B cell (primary cell): ENCODE measurements at regions not wholly inside any gene's neighbourhood (a gene's known extent, or its start where the extent isn't known, plus 50 kb on each side); places are given as distances from the start of the nearest gene placed in this dataset.
"Not testable (repeated sequence)": the region's sequence is repeated elsewhere in the genome, so short reads cannot be mapped to it uniquely, and the experiment has no call there.

Experiments
- ATAC-seq: fragments of 200-7000 bp; cut with Tn5 transposase; one replicate; pipeline ENCODE4 v1.10.0; 2021; ENCODE audit warnings: low read depth, mild to moderate bottlenecking, moderate number of reproducible peaks, moderate library complexity
- CTCF ChIA-PET: fragments of 350-600 bp; sonication (Branson Sonifier 250); formaldehyde crosslinking; loops from one replicate; lab custom pipeline; 2021; ENCODE audit warnings: antibody characterized with exemption, inconsistent platforms; lab: Charles Lee
- POLR2A ChIA-PET: fragments of 350-600 bp; sonication (Branson Sonifier 250); formaldehyde crosslinking; loops from one replicate; lab custom pipeline; 2021; ENCODE audit warnings: antibody characterized with exemption; lab: Charles Lee
- DNase-seq: peaks from one replicate; pipeline ENCODE4 v3.0.0; 2013
- H2AFZ ChIP-seq: 2 replicates; pipeline ENCODE4 v1.6.1; 2012; ENCODE audit warnings: mild to moderate bottlenecking, low read depth, low read length; ENCODE audit not compliant: insufficient read depth, poor library complexity, severe bottlenecking
- H3K27ac ChIP-seq, 2 donors: 1 replicate in 1 of 2; 2 replicates in 1 of 2; pipeline ENCODE4 v1.5.1; 2012 to 2013; ENCODE audit warnings: low read length in 2 of 2, mild to moderate bottlenecking in 2 of 2, moderate library complexity in 1 of 2
- H3K27me3 ChIP-seq, 4 experiments: fragments of 200-600 bp in 1 of 4; sonication (generic) in 1 of 4; replicated peaks in 1 of 4; 1 replicate in 2 of 4; 2 replicates in 2 of 4; pipeline versions ENCODE4 v1.6.1 to v1.7.0; 2013 to 2016; ENCODE audit warnings: low read length in 3 of 4, mild to moderate bottlenecking in 2 of 4, mixed read lengths in 1 of 4, moderate library complexity in 1 of 4; ENCODE audit not compliant: insufficient read depth in 4 of 4, control insufficient read depth in 3 of 4; ENCODE audit errors: control extremely low read depth in 1 of 4
- H3K36me3 ChIP-seq, 2 experiments: replicated peaks in 1 of 2; 1 replicate in 1 of 2; 2 replicates in 1 of 2; pipeline versions ENCODE4 v1.6.1 to v1.7.1; 2013; ENCODE audit warnings: low read length in 1 of 2; ENCODE audit not compliant: insufficient read depth in 2 of 2, control insufficient read depth in 1 of 2; ENCODE audit errors: control extremely low read depth in 1 of 2, extremely low read depth in 1 of 2
- H3K4me1 ChIP-seq, 2 donors: fragments of 200-600 bp in 1 of 2; sonication (generic) in 1 of 2; 1 replicate in 1 of 2; 2 replicates in 1 of 2; pipeline versions ENCODE4 v1.5.1 to v1.6.1; 2013 to 2017; ENCODE audit warnings: low read length in 2 of 2; ENCODE audit not compliant: control insufficient read depth in 2 of 2, insufficient read depth in 2 of 2
- H3K4me2 ChIP-seq: replicated peaks from 2 replicates; pipeline ENCODE3; 2012; ENCODE audit warnings: mild to moderate bottlenecking, low read depth, low read length; ENCODE audit not compliant: poor library complexity, severe bottlenecking
- H3K4me3 ChIP-seq, 5 experiments: fragments of 200-600 bp in 1 of 5; sonication (generic) in 1 of 5; 1 replicate in 3 of 5; 2 replicates in 2 of 5; pipeline versions ENCODE4 v1.5.1 to v1.7.0; 2011 to 2016; ENCODE audit warnings: low read length in 4 of 5, mild to moderate bottlenecking in 4 of 5, low read depth in 2 of 5, control low read depth in 1 of 5, moderate library complexity in 1 of 5; ENCODE audit not compliant: insufficient read depth in 1 of 5; ENCODE audit errors: control extremely low read depth in 1 of 5, extremely low read depth in 1 of 5
- H3K79me2 ChIP-seq: fragments of 200-600 bp; sonication (generic); one replicate; pipeline ENCODE4 v1.6.0; 2016; ENCODE audit warnings: low read length; ENCODE audit not compliant: control insufficient read depth, insufficient read depth
- H3K9ac ChIP-seq: fragments of 200-600 bp; sonication (generic); 2 replicates; pipeline ENCODE4 v1.6.1; 2017; ENCODE audit warnings: mild to moderate bottlenecking, low read length, moderate library complexity
- H3K9me3 ChIP-seq, 3 donors: one replicate each; pipeline versions ENCODE4 v1.6.1 to v1.7.1; 2013; ENCODE audit warnings: low read length in 2 of 3; ENCODE audit not compliant: control insufficient read depth in 2 of 3, insufficient read depth in 1 of 3; ENCODE audit errors: control extremely low read depth in 1 of 3
- H4K20me1 ChIP-seq: 2 replicates; pipeline ENCODE4 v1.6.0; 2012; ENCODE audit warnings: mild to moderate bottlenecking, low read length; ENCODE audit not compliant: insufficient read depth, control insufficient read depth, poor library complexity, severe bottlenecking
- H3K27ac Mint-ChIP-seq: one replicate; pipeline ENCODE4 v1.8.0; 2021; ENCODE audit warnings: mixed read lengths
- H3K27me3 Mint-ChIP-seq: one replicate; pipeline ENCODE4 v1.8.0; 2021; ENCODE audit warnings: mixed read lengths
- H3K4me1 Mint-ChIP-seq: one replicate; pipeline ENCODE4 v1.8.0; 2021; ENCODE audit warnings: mixed read lengths
- H3K4me3 Mint-ChIP-seq: one replicate; pipeline ENCODE4 v1.8.0; 2021; ENCODE audit warnings: mixed read lengths
- H3K9me3 Mint-ChIP-seq: one replicate; pipeline ENCODE4 v1.8.0; 2022; ENCODE audit warnings: mixed read lengths; ENCODE audit not compliant: insufficient read depth
- EZH2 ChIP-seq: IDR thresholded peaks from 2 replicates; pipeline ENCODE4 v1.6.1; 2012; ENCODE audit warnings: borderline replicate concordance, low read depth, mild to moderate bottlenecking, moderate library complexity, low read length; ENCODE audit not compliant: insufficient read depth, poor library complexity, severe bottlenecking
- WGBS: methylation state at CpG from one replicate; pipeline ENCODE4 v1.1.5; 2013; ENCODE audit warnings: missing lambda C conversion rate; ENCODE audit not compliant: insufficient coverage; 5-methylcytosine and 5-hydroxymethylcytosine counted together
- intact Hi-C: fragments of 100-400 bp; cut with micrococcal nuclease; formaldehyde crosslinking; loops from one replicate; pipeline ENCODE4 v1.10.0; 2022
- TF ChIP-seq, protein P1 (sequence below): fragments of 200-600 bp; IDR thresholded peaks from one replicate; pipeline ENCODE4 v1.8.0; 2022; ENCODE audit warnings: antibody characterized with exemption, mild to moderate bottlenecking

GRCh38 chr1:76700200-76700599, 167.1 kb upstream of the ST6GALNAC5 start:
- ATAC-seq, H3K4me1 Mint-ChIP-seq, H3K27ac Mint-ChIP-seq, H3K9me3 ChIP-seq, CTCF ChIA-PET, H3K4me3 Mint-ChIP-seq, H3K79me2 ChIP-seq, H3K27ac ChIP-seq, H3K9ac ChIP-seq, H3K27me3 ChIP-seq, H3K4me1 ChIP-seq, H3K4me3 ChIP-seq, H3K27me3 Mint-ChIP-seq, H3K4me2 ChIP-seq, H4K20me1 ChIP-seq, DNase-seq, H3K9me3 Mint-ChIP-seq, H3K36me3 ChIP-seq, H2AFZ ChIP-seq, intact Hi-C loops, POLR2A ChIA-PET: not testable (repeated sequence)
- WGBS: 95% methylated on average over 10 of the region's 12 CpGs

DNA sequence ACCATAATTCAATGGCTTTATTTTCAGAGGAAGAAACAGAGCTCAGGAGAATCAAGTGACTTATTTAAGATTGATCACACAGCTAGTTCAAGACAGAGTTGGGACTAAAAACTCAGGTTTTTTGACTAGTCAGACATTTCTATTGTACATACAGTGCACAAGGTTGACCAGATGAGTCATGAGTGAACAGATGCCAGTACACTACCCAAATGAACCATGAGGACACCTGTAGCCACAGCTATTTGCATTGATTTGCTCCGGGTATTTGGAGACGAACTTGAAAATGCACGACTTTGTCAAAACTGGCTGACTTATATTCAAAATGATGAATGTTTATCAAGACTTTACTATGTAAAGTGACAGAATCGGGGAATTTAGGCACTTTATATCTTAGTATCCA, 161.7 kb upstream of the ST6GALNAC5 start:
- Mint-ChIP-seq H3K27ac (no peak overlapping the region), H3K9me3 (no peaks in the 10 kb centered on the region), H3K4me3 (no peak overlapping the region), H3K27me3 (no peaks in the 10 kb centered on the region), H3K4me1 (no peaks in the 10 kb centered on the region)
- intact Hi-C loops: no loop called here
- TF ChIP-seq, protein P1, sequence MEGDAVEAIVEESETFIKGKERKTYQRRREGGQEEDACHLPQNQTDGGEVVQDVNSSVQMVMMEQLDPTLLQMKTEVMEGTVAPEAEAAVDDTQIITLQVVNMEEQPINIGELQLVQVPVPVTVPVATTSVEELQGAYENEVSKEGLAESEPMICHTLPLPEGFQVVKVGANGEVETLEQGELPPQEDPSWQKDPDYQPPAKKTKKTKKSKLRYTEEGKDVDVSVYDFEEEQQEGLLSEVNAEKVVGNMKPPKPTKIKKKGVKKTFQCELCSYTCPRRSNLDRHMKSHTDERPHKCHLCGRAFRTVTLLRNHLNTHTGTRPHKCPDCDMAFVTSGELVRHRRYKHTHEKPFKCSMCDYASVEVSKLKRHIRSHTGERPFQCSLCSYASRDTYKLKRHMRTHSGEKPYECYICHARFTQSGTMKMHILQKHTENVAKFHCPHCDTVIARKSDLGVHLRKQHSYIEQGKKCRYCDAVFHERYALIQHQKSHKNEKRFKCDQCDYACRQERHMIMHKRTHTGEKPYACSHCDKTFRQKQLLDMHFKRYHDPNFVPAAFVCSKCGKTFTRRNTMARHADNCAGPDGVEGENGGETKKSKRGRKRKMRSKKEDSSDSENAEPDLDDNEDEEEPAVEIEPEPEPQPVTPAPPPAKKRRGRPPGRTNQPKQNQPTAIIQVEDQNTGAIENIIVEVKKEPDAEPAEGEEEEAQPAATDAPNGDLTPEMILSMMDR: no peak
- no peak for TF ChIP-seq EZH2
- H3K36me3 ChIP-seq: no peaks in the 10 kb centered on the region
- H3K27me3 ChIP-seq: no peaks in the 10 kb centered on the region
- no peak overlapping the region for H3K4me2 ChIP-seq
- no peak for ATAC-seq
- H3K27ac ChIP-seq: no peak overlapping the region
- H2AFZ ChIP-seq: no peak overlapping the region
- H3K4me3 ChIP-seq: no peak overlapping the region
- no peaks in the 10 kb centered on the region for H3K79me2 ChIP-seq
- no CpG with 5 or more reads among the region's 4 CpGs for WGBS
- no peak for DNase-seq
- CTCF ChIA-PET: no interaction called here
- no peaks in the 10 kb centered on the region for H3K4me1 ChIP-seq
- POLR2A ChIA-PET: no interaction called here
- H3K9me3 ChIP-seq: no peaks in the 10 kb centered on the region
- H4K20me1 ChIP-seq: no peaks in the 10 kb centered on the region
- no peak overlapping the region for H3K9ac ChIP-seq
